ENCODE measurements at regions not wholly inside any gene's neighbourhood (a gene's known extent, or its start where the extent isn't known, plus 50 kb on each side); places are given as distances from the start of the nearest gene placed in this dataset.
A peak's percentile ranks its signal among the peaks of the same experiment; 100 is the strongest.

DNA sequence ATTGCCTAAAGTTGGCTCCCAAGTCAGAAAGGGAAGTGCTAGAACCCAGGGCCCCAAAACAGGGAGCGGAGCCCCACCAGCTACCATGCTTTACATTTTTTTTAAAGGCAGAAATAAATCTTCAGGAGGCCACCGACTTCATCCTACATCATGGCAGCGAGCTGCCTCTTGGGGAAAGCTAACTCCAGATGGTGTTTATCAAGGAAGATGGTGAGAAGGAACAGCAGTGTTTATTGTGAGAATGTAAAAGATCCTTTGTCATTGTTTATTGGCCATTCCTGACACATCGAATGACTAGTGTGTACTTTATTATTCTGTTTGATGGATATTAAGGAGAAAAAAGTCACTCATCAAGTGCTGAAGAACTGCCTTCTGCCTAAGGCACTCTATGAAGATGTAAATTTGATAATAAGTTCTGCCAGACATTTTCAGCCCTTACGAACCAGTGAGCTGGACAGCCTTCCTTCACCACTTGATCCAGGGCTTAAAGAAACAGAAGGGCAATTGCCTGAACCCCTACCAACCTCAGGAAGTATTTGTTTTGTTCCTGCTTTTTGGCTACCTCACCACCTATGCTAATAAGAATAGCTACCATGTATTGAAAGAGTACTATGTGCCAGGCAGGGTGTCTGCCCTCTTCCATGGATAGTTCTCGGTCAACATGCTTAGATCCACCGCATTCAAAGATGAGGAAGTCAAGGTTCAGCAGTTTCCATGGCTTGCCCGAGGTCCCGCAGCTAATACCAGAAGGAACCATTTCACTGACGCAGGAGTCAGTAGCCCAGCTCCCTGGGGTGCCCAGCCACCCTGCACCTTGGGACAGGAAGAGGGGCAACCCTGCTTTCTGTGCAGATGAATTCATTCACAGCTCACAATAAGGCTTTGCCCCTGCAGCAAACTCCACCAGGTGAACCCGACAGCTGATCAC, 194.7 kb upstream of the RREB1 start:
- peaks cover 8 to 13% (median 10%) of the 10 kb centered on the region in 3 donors for H3K4me1 Mint-ChIP-seq
- H3K36me3 Mint-ChIP-seq = no peaks in the 10 kb centered on the region
- 89% methylated on average over 6 of the region's 11 CpGs for WGBS (ENCODE audit: insufficient coverage)
- no peaks in the 10 kb centered on the region for H3K9me3 Mint-ChIP-seq
- H3K27me3 ChIP-seq (replicated peaks in 1 of 2; ENCODE audit: control insufficient read depth in 2 of 2, extremely low read depth in 1 of 2, insufficient read depth in 2 of 2, low read length in 1 of 2) = peaks cover 0 to 20% of the 10 kb centered on the region in 2 experiments
- ATAC-seq (replicated peaks in 1 of 4) (no peak), DNase-seq (no peak)
- ChIA-PET CTCF (no interaction called here), POLR2A (interaction anchor here in 1 of 2 donors (0.6 kb wide), 1 partner anchor 578 kb away, joined by 4 read pairs; no protein-coding TSS in a partner anchor)
- peaks cover 0 to 3% of the 10 kb centered on the region in 2 experiments for H3K4me1 ChIP-seq (ENCODE audit: control insufficient read depth in 1 of 2, extremely low read depth in 1 of 2, insufficient read depth in 2 of 2, low read length in 2 of 2)
- peaks cover 3 to 4% of the 10 kb centered on the region in 2 donors for H3K27me3 Mint-ChIP-seq
- H3K4me3 ChIP-seq (ENCODE audit: control insufficient read depth in 1 of 2, extremely low read depth in 1 of 2, low read length in 1 of 2) = no peak overlapping the region
- no peak overlapping the region for H3K27ac ChIP-seq (ENCODE audit: low read length)
- H3K4me3 Mint-ChIP-seq = no peak overlapping the region
- no peaks in the 10 kb centered on the region for H3K36me3 ChIP-seq (ENCODE audit: control insufficient read depth in 2 of 2, extremely low read depth in 1 of 2, insufficient read depth in 1 of 2, low read length in 1 of 2)
- H3K27ac Mint-ChIP-seq = no peak overlapping the region
- no peaks in the 10 kb centered on the region for H3K9me3 ChIP-seq

GRCh38 chr6:6915219-6915618, 192.5 kb upstream of the RREB1 start:
- no peaks in the 10 kb centered on the region for H3K36me3 ChIP-seq (ENCODE audit: control insufficient read depth in 2 of 2, extremely low read depth in 1 of 2, insufficient read depth in 1 of 2, low read length in 1 of 2)
- no peaks in the 10 kb centered on the region for H3K36me3 Mint-ChIP-seq
- H3K4me1 Mint-ChIP-seq = peaks cover 13 to 16% (median 13%) of the 10 kb centered on the region in 3 donors
- DNase-seq (no peak), ATAC-seq (replicated peaks in 1 of 4) (no peak)
- ChIA-PET POLR2A (no interaction called here), CTCF (no interaction called here)
- no peaks in the 10 kb centered on the region for H3K9me3 Mint-ChIP-seq
- WGBS (ENCODE audit: insufficient coverage) = 100% methylated on average over 1 of the region's 3 CpGs
- H3K27me3 ChIP-seq (replicated peaks in 1 of 2; ENCODE audit: control insufficient read depth in 2 of 2, extremely low read depth in 1 of 2, insufficient read depth in 2 of 2, low read length in 1 of 2) = peaks cover 0 to 11% of the 10 kb centered on the region in 2 experiments
- H3K27ac Mint-ChIP-seq = no peak overlapping the region
- peaks cover 0 to 3% of the 10 kb centered on the region in 2 donors for H3K27me3 Mint-ChIP-seq
- H3K9me3 ChIP-seq = no peaks in the 10 kb centered on the region
- no peak overlapping the region for H3K27ac ChIP-seq (ENCODE audit: low read length)
- H3K4me1 ChIP-seq (ENCODE audit: control insufficient read depth in 1 of 2, extremely low read depth in 1 of 2, insufficient read depth in 2 of 2, low read length in 2 of 2) = peaks cover 2 to 8% of the 10 kb centered on the region in 2 experiments
- peak overlapping the region in 1 of 3 donors; percentile 59 for H3K4me3 Mint-ChIP-seq
- no peak overlapping the region for H3K4me3 ChIP-seq (ENCODE audit: control insufficient read depth in 1 of 2, extremely low read depth in 1 of 2, low read length in 1 of 2)

DNA sequence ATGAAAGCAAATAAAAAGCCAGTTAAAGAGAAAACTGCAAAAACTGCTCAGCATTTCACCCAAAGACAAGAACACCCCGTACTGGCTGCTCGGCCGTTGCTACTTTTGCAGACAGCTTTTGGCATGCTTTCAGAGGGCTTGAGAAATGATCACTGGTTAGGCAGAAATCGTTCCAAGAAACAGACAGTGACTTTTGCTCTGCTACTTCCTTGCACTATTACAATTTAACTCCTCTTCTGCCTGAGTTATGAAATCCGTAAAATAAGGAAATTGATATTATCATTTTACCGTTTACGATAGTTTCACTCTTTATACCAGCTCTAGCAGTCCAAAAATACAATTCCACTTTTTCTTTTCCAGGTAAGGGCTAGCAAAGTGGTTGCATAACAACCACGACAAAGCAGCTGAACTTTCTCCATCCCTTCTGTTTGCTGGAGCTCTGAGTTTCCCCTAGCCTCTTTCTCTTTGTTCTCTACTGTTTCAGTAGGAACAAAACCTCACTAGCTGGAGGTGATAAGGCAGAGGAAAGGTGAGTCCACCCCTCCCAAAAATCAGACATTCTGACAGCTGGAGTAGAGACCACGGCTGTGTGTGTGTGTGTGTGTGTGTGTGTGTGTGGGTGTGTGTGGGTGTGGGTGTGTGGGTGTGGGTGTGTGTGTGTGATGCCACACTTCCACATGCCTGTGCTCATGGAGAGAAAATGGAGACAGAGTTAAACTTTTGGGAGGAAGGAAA, 191.8 kb upstream of the RREB1 start:
- peak overlapping the region in 1 of 2 donors; percentile 14 for H3K27ac Mint-ChIP-seq
- no peaks in the 10 kb centered on the region for H3K9me3 Mint-ChIP-seq
- Histone ChIP-seq H3K27me3 (replicated peaks in 1 of 2; ENCODE audit: control insufficient read depth in 2 of 2, extremely low read depth in 1 of 2, insufficient read depth in 2 of 2, low read length in 1 of 2) (peaks cover 0 to 17% of the 10 kb centered on the region in 2 experiments), H3K4me3 (ENCODE audit: control insufficient read depth in 1 of 2, extremely low read depth in 1 of 2, low read length in 1 of 2) (no peak overlapping the region), H3K36me3 (ENCODE audit: control insufficient read depth in 2 of 2, extremely low read depth in 1 of 2, insufficient read depth in 1 of 2, low read length in 1 of 2) (no peaks in the 10 kb centered on the region), H3K9me3 (no peaks in the 10 kb centered on the region), H3K4me1 (ENCODE audit: control insufficient read depth in 1 of 2, extremely low read depth in 1 of 2, insufficient read depth in 2 of 2, low read length in 2 of 2) (peaks cover 2 to 8% of the 10 kb centered on the region in 2 experiments), H3K27ac (ENCODE audit: low read length) (no peak overlapping the region)
- ChIA-PET CTCF (no interaction called here), POLR2A (no interaction called here)
- peak overlapping the region; percentile 29 to 59 (median 31) for H3K4me3 Mint-ChIP-seq
- peaks cover 13 to 16% (median 13%) of the 10 kb centered on the region in 3 donors for H3K4me1 Mint-ChIP-seq
- H3K36me3 Mint-ChIP-seq = no peaks in the 10 kb centered on the region
- ATAC-seq (replicated peaks in 1 of 4) = peak in 1 of 4 experiments; percentile 26
- DNase-seq = no peak
- WGBS (ENCODE audit: insufficient coverage) = 51% methylated on average over 4 of the region's 9 CpGs
- peaks cover 0 to 3% of the 10 kb centered on the region in 2 donors for H3K27me3 Mint-ChIP-seq

GRCh38 chr6:6916598-6916997, 191.2 kb upstream of the RREB1 start:
- Mint-ChIP-seq H3K4me1 (peaks cover 13 to 16% (median 13%) of the 10 kb centered on the region in 3 donors), H3K27ac (peak overlapping the region in 1 of 2 donors; percentile 17), H3K36me3 (no peaks in the 10 kb centered on the region), H3K9me3 (no peaks in the 10 kb centered on the region), H3K4me3 (peak overlapping the region in 1 of 3 donors; percentile 59), H3K27me3 (peaks cover 0 to 3% of the 10 kb centered on the region in 2 donors)
- Histone ChIP-seq H3K36me3 (ENCODE audit: control insufficient read depth in 2 of 2, extremely low read depth in 1 of 2, insufficient read depth in 1 of 2, low read length in 1 of 2) (no peaks in the 10 kb centered on the region), H3K27me3 (replicated peaks in 1 of 2; ENCODE audit: control insufficient read depth in 2 of 2, extremely low read depth in 1 of 2, insufficient read depth in 2 of 2, low read length in 1 of 2) (peaks cover 0 to 12% of the 10 kb centered on the region in 2 experiments), H3K4me3 (ENCODE audit: control insufficient read depth in 1 of 2, extremely low read depth in 1 of 2, low read length in 1 of 2) (no peak overlapping the region), H3K9me3 (no peaks in the 10 kb centered on the region), H3K27ac (ENCODE audit: low read length) (no peak overlapping the region), H3K4me1 (ENCODE audit: control insufficient read depth in 1 of 2, extremely low read depth in 1 of 2, insufficient read depth in 2 of 2, low read length in 2 of 2) (peaks cover 2 to 8% of the 10 kb centered on the region in 2 experiments)
- CTCF ChIA-PET = no interaction called here
- DNase-seq (no peak), ATAC-seq (replicated peaks in 1 of 4) (no peak)
- WGBS (ENCODE audit: insufficient coverage) = 89% methylated on average over 5 of the region's 6 CpGs
- POLR2A ChIA-PET = no interaction called here

GRCh38 chr6:6918216-6918983, 189.4 kb upstream of the RREB1 start:
- H3K36me3 Mint-ChIP-seq = no peaks in the 10 kb centered on the region
- H3K27me3 ChIP-seq (replicated peaks in 1 of 2; ENCODE audit: control insufficient read depth in 2 of 2, extremely low read depth in 1 of 2, insufficient read depth in 2 of 2, low read length in 1 of 2) = peaks cover 0 to 11% of the 10 kb centered on the region in 2 experiments
- H3K36me3 ChIP-seq (ENCODE audit: control insufficient read depth in 2 of 2, extremely low read depth in 1 of 2, insufficient read depth in 1 of 2, low read length in 1 of 2) = no peaks in the 10 kb centered on the region
- ChIA-PET CTCF (no interaction called here), POLR2A (no interaction called here)
- no peak overlapping the region for H3K4me3 ChIP-seq (ENCODE audit: control insufficient read depth in 1 of 2, extremely low read depth in 1 of 2, low read length in 1 of 2)
- peaks cover 0 to 2% (median 0%) of the 10 kb centered on the region in 3 donors for H3K9me3 Mint-ChIP-seq
- H3K9me3 ChIP-seq = no peaks in the 10 kb centered on the region
- no peak overlapping the region for H3K27ac ChIP-seq (ENCODE audit: low read length)
- 22% methylated on average over 4 of the region's 12 CpGs for WGBS (ENCODE audit: insufficient coverage)
- ATAC-seq (replicated peaks in 1 of 4) (peak in 1 of 4 experiments; percentile 83), DNase-seq (peak in 5 of 35 experiments; percentile 4 to 29 (median 7))
- H3K27me3 Mint-ChIP-seq = peaks cover 0 to 3% of the 10 kb centered on the region in 2 donors
- H3K4me1 ChIP-seq (ENCODE audit: control insufficient read depth in 1 of 2, extremely low read depth in 1 of 2, insufficient read depth in 2 of 2, low read length in 2 of 2) = peaks cover 2 to 8% of the 10 kb centered on the region in 2 experiments
- peaks cover 13 to 16% (median 13%) of the 10 kb centered on the region in 3 donors for H3K4me1 Mint-ChIP-seq
- no peak overlapping the region for H3K27ac Mint-ChIP-seq
- H3K4me3 Mint-ChIP-seq = no peak overlapping the region

- WGBS (ENCODE audit: insufficient coverage) = no CpG with 5 or more reads among the region's 2 CpGs
- H3K4me3 Mint-ChIP-seq = no peak overlapping the region
- Histone ChIP-seq H3K27ac (ENCODE audit: low read length) (no peak overlapping the region), H3K36me3 (ENCODE audit: control insufficient read depth in 2 of 2, extremely low read depth in 1 of 2, insufficient read depth in 1 of 2, low read length in 1 of 2) (no peaks in the 10 kb centered on the region), H3K27me3 (replicated peaks in 1 of 2; ENCODE audit: control insufficient read depth in 2 of 2, extremely low read depth in 1 of 2, insufficient read depth in 2 of 2, low read length in 1 of 2) (peaks cover 0 to 10% of the 10 kb centered on the region in 2 experiments), H3K4me3 (ENCODE audit: control insufficient read depth in 1 of 2, extremely low read depth in 1 of 2, low read length in 1 of 2) (no peak overlapping the region), H3K9me3 (no peaks in the 10 kb centered on the region), H3K4me1 (ENCODE audit: control insufficient read depth in 1 of 2, extremely low read depth in 1 of 2, insufficient read depth in 2 of 2, low read length in 2 of 2) (peaks cover 2 to 8% of the 10 kb centered on the region in 2 experiments)
- H3K36me3 Mint-ChIP-seq = no peaks in the 10 kb centered on the region
- ChIA-PET CTCF (no interaction called here), POLR2A (no interaction called here)
- DNase-seq (no peak), ATAC-seq (replicated peaks in 1 of 4) (no peak)
- H3K9me3 Mint-ChIP-seq = peaks cover 0 to 2% (median 0%) of the 10 kb centered on the region in 3 donors
- H3K4me1 Mint-ChIP-seq = peaks cover 13 to 16% (median 13%) of the 10 kb centered on the region in 3 donors
- H3K27me3 Mint-ChIP-seq = peaks cover 0 to 3% of the 10 kb centered on the region in 2 donors
- H3K27ac Mint-ChIP-seq = no peak overlapping the region
Measured at GRCh38 chr6:6919173-6919572, 188.6 kb upstream of the RREB1 start.
